GM21528 (cell line): ENCODE measurements at regions not wholly inside any gene's neighbourhood (a gene's known extent, or its start where the extent isn't known, plus 50 kb on each side); places are given as distances from the start of the nearest gene placed in this dataset.
"Not testable (repeated sequence)": the region's sequence is repeated elsewhere in the genome, so short reads cannot be mapped to it uniquely, and the experiment has no call there.

Experiments used
- ATAC-seq: cut with Tn5 transposase; IDR thresholded peaks from one replicate; pipeline ENCODE4 v1.9.1; 2021; ENCODE audit warnings: mild to moderate bottlenecking, moderate library complexity; ENCODE audit not compliant: unreplicated experiment, low FRiP score

- ATAC-seq, result no peak
These were observed 63.2 kb upstream of the SNX19 start for GRCh38 chr11:130979386-130979972.

GRCh38 chr11:130980071-130980862, 64.0 kb upstream of the SNX19 start:
- no peak for ATAC-seq

- not testable (repeated sequence) for ATAC-seq
These were observed 68.0 kb upstream of the SNX19 start for GRCh38 chr11:130984241-130984640.

- ATAC-seq, result no peak
These were observed 76.5 kb upstream of the SNX19 start for GRCh38 chr11:130992788-130993187.

GRCh38 chr11:130994043-130994442, 77.8 kb upstream of the SNX19 start:
- no peak for ATAC-seq

- ATAC-seq, result no peak
These were observed 79.0 kb upstream of the SNX19 start for GRCh38 chr11:130995266-130995665.

GRCh38 chr11:130997278-130997677, 81.0 kb upstream of the SNX19 start:
- no peak for ATAC-seq

GRCh38 chr11:130999086-130999485, 82.8 kb upstream of the SNX19 start:
- no peak for ATAC-seq

GRCh38 chr11:130999992-131000770, 83.9 kb upstream of the SNX19 start:
- ATAC-seq, result no peak

- no peak for ATAC-seq
These were observed 85.9 kb upstream of the SNX19 start for GRCh38 chr11:131002145-131002544.

- ATAC-seq, result no peak
These were observed 89.5 kb upstream of the SNX19 start for GRCh38 chr11:131005829-131006228.

- no peak for ATAC-seq
These were observed 108.7 kb upstream of the SNX19 start for GRCh38 chr11:131025020-131025419.

- ATAC-seq, result peak; percentile 85
These were observed 109.3 kb upstream of the SNX19 start for GRCh38 chr11:131025421-131026125.

GRCh38 chr11:131027491-131027890, 111.2 kb upstream of the SNX19 start:
- ATAC-seq, result no peak

- ATAC-seq, result no peak
These were observed 116.9 kb upstream of the SNX19 start for GRCh38 chr11:131033151-131033651.

- ATAC-seq, result no peak
These were observed 120.2 kb upstream of the SNX19 start for GRCh38 chr11:131036514-131036913.

GRCh38 chr11:131037873-131038272, 121.6 kb upstream of the SNX19 start:
- no peak for ATAC-seq

- no peak for ATAC-seq
These were observed 122.3 kb upstream of the SNX19 start for GRCh38 chr11:131038597-131038996.

GRCh38 chr11:131041331-131042040, 125.2 kb upstream of the SNX19 start:
- ATAC-seq, result no peak

- no peak for ATAC-seq
These were observed 125.7 kb upstream of the SNX19 start for GRCh38 chr11:131042041-131042390.
